Stimulated activated memory B cell treated with anti-CD40 and anti-IgM and Interleukin-4, amounts not matched to agents 10 μg/mL and 1 μg/mL and 100 μg/mL, for 72 hours (primary cell): ENCODE measurements at regions not wholly inside any gene's neighbourhood (a gene's known extent, or its start where the extent isn't known, plus 50 kb on each side); places are given as distances from the start of the nearest gene placed in this dataset.

Source experiments
- ATAC-seq: fragments of 150-1000 bp; cut with Tn5 transposase; 2 replicates; pipeline ENCODE4 v1.10.0; 2021
- H3K27ac Mint-ChIP-seq: one replicate; pipeline ENCODE4 v1.8.0; 2022; ENCODE audit warnings: mild to moderate bottlenecking, mixed read lengths
- H3K27me3 Mint-ChIP-seq: one replicate; pipeline ENCODE4 v1.8.0; 2022; ENCODE audit warnings: mixed read lengths
- H3K36me3 Mint-ChIP-seq: one replicate; pipeline ENCODE4 v1.8.0; 2022; ENCODE audit warnings: mixed read lengths
- H3K4me1 Mint-ChIP-seq: one replicate; pipeline ENCODE4 v1.8.0; 2022; ENCODE audit warnings: mixed read lengths
- H3K4me3 Mint-ChIP-seq: one replicate; pipeline ENCODE4 v1.8.0; 2022; ENCODE audit warnings: mild to moderate bottlenecking, moderate library complexity, mixed read lengths
- H3K9me3 Mint-ChIP-seq: one replicate; pipeline ENCODE4 v1.8.0; 2022; ENCODE audit warnings: mixed read lengths

GRCh38 chr10:78981970-78982281, 86.8 kb upstream of the ZMIZ1 start:
- no peaks in the 10 kb centered on the region for H3K36me3 Mint-ChIP-seq

GRCh38 chr10:78982726-78983125, 86.0 kb upstream of the ZMIZ1 start:
- H3K4me1 Mint-ChIP-seq = peaks cover 10% of the 10 kb centered on the region
- ATAC-seq = no peak
- H3K27me3 Mint-ChIP-seq = peaks cover 62% of the 10 kb centered on the region
- H3K27ac Mint-ChIP-seq = no peak overlapping the region
- H3K4me3 Mint-ChIP-seq = no peak overlapping the region
- no peaks in the 10 kb centered on the region for H3K36me3 Mint-ChIP-seq
- H3K9me3 Mint-ChIP-seq = no peaks in the 10 kb centered on the region

More at GRCh38 chr10:78981970-78982281, 86.8 kb upstream of the ZMIZ1 start:
- H3K9me3 Mint-ChIP-seq = no peaks in the 10 kb centered on the region
- H3K27ac Mint-ChIP-seq = peak overlapping the region; percentile 25
- H3K4me3 Mint-ChIP-seq = no peak overlapping the region
- H3K27me3 Mint-ChIP-seq = peaks cover 64% of the 10 kb centered on the region
- H3K4me1 Mint-ChIP-seq = peaks cover 10% of the 10 kb centered on the region
- ATAC-seq = no peak

- H3K36me3 Mint-ChIP-seq = no peaks in the 10 kb centered on the region
- H3K27me3 Mint-ChIP-seq = peaks cover 61% of the 10 kb centered on the region
- H3K27ac Mint-ChIP-seq = no peak overlapping the region
- H3K9me3 Mint-ChIP-seq = no peaks in the 10 kb centered on the region
- ATAC-seq = no peak
- no peak overlapping the region for H3K4me3 Mint-ChIP-seq
- H3K4me1 Mint-ChIP-seq = peaks cover 10% of the 10 kb centered on the region
Measured at GRCh38 chr10:78983608-78984007, 85.2 kb upstream of the ZMIZ1 start.

- H3K27me3 Mint-ChIP-seq = peaks cover 47% of the 10 kb centered on the region
- no peak for ATAC-seq
- H3K36me3 Mint-ChIP-seq = no peaks in the 10 kb centered on the region
- H3K4me1 Mint-ChIP-seq = peaks cover 15% of the 10 kb centered on the region
- no peaks in the 10 kb centered on the region for H3K9me3 Mint-ChIP-seq
- H3K27ac Mint-ChIP-seq = no peak overlapping the region
- H3K4me3 Mint-ChIP-seq = no peak overlapping the region
Measured at GRCh38 chr10:78985973-78986818, 82.6 kb upstream of the ZMIZ1 start.

- no peaks in the 10 kb centered on the region for H3K9me3 Mint-ChIP-seq
Measured at GRCh38 chr10:78991187-78991586, 77.6 kb upstream of the ZMIZ1 start.

GRCh38 chr10:78992333-78992732, 76.4 kb upstream of the ZMIZ1 start:
- H3K4me3 Mint-ChIP-seq = no peak overlapping the region
- H3K36me3 Mint-ChIP-seq = no peaks in the 10 kb centered on the region
- H3K4me1 Mint-ChIP-seq = peaks cover 39% of the 10 kb centered on the region
- peak; percentile 84 for ATAC-seq
- no peak overlapping the region for H3K27ac Mint-ChIP-seq
- no peaks in the 10 kb centered on the region for H3K9me3 Mint-ChIP-seq
- peaks cover 36% of the 10 kb centered on the region for H3K27me3 Mint-ChIP-seq

More at GRCh38 chr10:78991187-78991586, 77.6 kb upstream of the ZMIZ1 start:
- no peak overlapping the region for H3K4me3 Mint-ChIP-seq
- H3K4me1 Mint-ChIP-seq = peaks cover 33% of the 10 kb centered on the region
- H3K27me3 Mint-ChIP-seq = peaks cover 36% of the 10 kb centered on the region
- peak; percentile 52 for ATAC-seq
- H3K27ac Mint-ChIP-seq = no peak overlapping the region
- no peaks in the 10 kb centered on the region for H3K36me3 Mint-ChIP-seq

GRCh38 chr10:78993261-78993945, 75.4 kb upstream of the ZMIZ1 start:
- Mint-ChIP-seq H3K4me3 (no peak overlapping the region), H3K27ac (no peak overlapping the region), H3K4me1 (peaks cover 39% of the 10 kb centered on the region), H3K27me3 (peaks cover 39% of the 10 kb centered on the region), H3K36me3 (no peaks in the 10 kb centered on the region), H3K9me3 (no peaks in the 10 kb centered on the region)
- no peak for ATAC-seq

GRCh38 chr10:78995987-78996791, 72.6 kb upstream of the ZMIZ1 start:
- no peaks in the 10 kb centered on the region for H3K36me3 Mint-ChIP-seq
- H3K4me1 Mint-ChIP-seq = peaks cover 31% of the 10 kb centered on the region
- ATAC-seq = no peak
- no peak overlapping the region for H3K27ac Mint-ChIP-seq
- peaks cover 58% of the 10 kb centered on the region for H3K27me3 Mint-ChIP-seq
- no peaks in the 10 kb centered on the region for H3K9me3 Mint-ChIP-seq
- no peak overlapping the region for H3K4me3 Mint-ChIP-seq

- no peak for ATAC-seq
- no peaks in the 10 kb centered on the region for H3K36me3 Mint-ChIP-seq
- peaks cover 63% of the 10 kb centered on the region for H3K27me3 Mint-ChIP-seq
- H3K4me1 Mint-ChIP-seq = peaks cover 28% of the 10 kb centered on the region
- H3K4me3 Mint-ChIP-seq = no peak overlapping the region
- H3K9me3 Mint-ChIP-seq = no peaks in the 10 kb centered on the region
- H3K27ac Mint-ChIP-seq = no peak overlapping the region
Measured at GRCh38 chr10:78996792-78997129, 72.0 kb upstream of the ZMIZ1 start.

GRCh38 chr10:78997635-78998618, 70.8 kb upstream of the ZMIZ1 start:
- Mint-ChIP-seq H3K27ac (no peak overlapping the region), H3K4me1 (peaks cover 17% of the 10 kb centered on the region), H3K4me3 (no peak overlapping the region), H3K36me3 (no peaks in the 10 kb centered on the region), H3K27me3 (peaks cover 71% of the 10 kb centered on the region), H3K9me3 (no peaks in the 10 kb centered on the region)
- ATAC-seq = no peak

- Mint-ChIP-seq H3K36me3 (no peaks in the 10 kb centered on the region), H3K9me3 (no peaks in the 10 kb centered on the region), H3K27me3 (peaks cover 86% of the 10 kb centered on the region), H3K27ac (no peak overlapping the region), H3K4me3 (no peak overlapping the region), H3K4me1 (peaks cover 5% of the 10 kb centered on the region)
- ATAC-seq = no peak
Measured at GRCh38 chr10:79001082-79001885, 67.5 kb upstream of the ZMIZ1 start.

GRCh38 chr10:79002336-79002735, 66.4 kb upstream of the ZMIZ1 start:
- no peaks in the 10 kb centered on the region for H3K36me3 Mint-ChIP-seq
- peaks cover 82% of the 10 kb centered on the region for H3K27me3 Mint-ChIP-seq
- no peaks in the 10 kb centered on the region for H3K4me1 Mint-ChIP-seq
- H3K9me3 Mint-ChIP-seq = no peaks in the 10 kb centered on the region
- no peak for ATAC-seq
- H3K27ac Mint-ChIP-seq = no peak overlapping the region
- H3K4me3 Mint-ChIP-seq = no peak overlapping the region

- Mint-ChIP-seq H3K36me3 (no peaks in the 10 kb centered on the region), H3K27ac (no peak overlapping the region), H3K4me1 (no peaks in the 10 kb centered on the region), H3K27me3 (peaks cover 83% of the 10 kb centered on the region), H3K4me3 (no peak overlapping the region), H3K9me3 (no peaks in the 10 kb centered on the region)
- no peak for ATAC-seq
Measured at GRCh38 chr10:79003183-79004100, 65.3 kb upstream of the ZMIZ1 start.
